SK-N-SH (cell line): ENCODE measurements at regions not wholly inside any gene's neighbourhood (a gene's known extent, or its start where the extent isn't known, plus 50 kb on each side); places are given as distances from the start of the nearest gene placed in this dataset.

Experiments used
- CTCF ChIA-PET: fragments of 300-600, 350-600 bp; formaldehyde crosslinking; extraction: SDS; loops from one replicate; lab custom pipeline; 2021; lab: Yijun Ruan, JAX
- POLR2A ChIA-PET: fragments of 350-600 bp; sonication (Branson Sonifier 250); formaldehyde crosslinking; extraction: SDS; loops from one replicate; lab custom pipeline; 2020; ENCODE audit warnings: antibody characterized with exemption, inconsistent platforms; lab: Yijun Ruan, JAX
- DNase-seq: peaks from one replicate; pipeline ENCODE4 v3.0.0; 2012
- H2AFZ ChIP-seq: fragments of 200-600 bp; sonication (generic); 2 replicates; pipeline ENCODE4 v1.8.1; 2016; ENCODE audit warnings: antibody characterized with exemption, mild to moderate bottlenecking, low read depth
- H3F3A ChIP-seq: fragments of 200-600 bp; sonication (generic); replicated peaks from 2 replicates; pipeline ENCODE3; 2016; ENCODE audit warnings: antibody characterized with exemption, mild to moderate bottlenecking; ENCODE audit not compliant: insufficient read depth
- H3K27ac ChIP-seq, 2 experiments: fragments of 200-500 bp in 1 of 2; fragments of 200-600 bp in 1 of 2; sonication (Bioruptor generic) in 1 of 2; sonication (generic), shearing (Covaris generic) in 1 of 2; 2 replicates each; pipeline versions ENCODE4 v1.5.1 to v1.6.1; 2014 to 2016; ENCODE audit warnings: low read depth in 2 of 2, inconsistent platforms in 1 of 2, low read length in 1 of 2, mild to moderate bottlenecking in 1 of 2, mixed read lengths in 1 of 2
- H3K27me3 ChIP-seq: fragments of 200-600 bp; sonication (generic), shearing (Covaris generic); 2 replicates; pipeline ENCODE4 v1.6.1; 2016; ENCODE audit warnings: mixed run types; ENCODE audit not compliant: insufficient read depth
- H3K36me3 ChIP-seq, 2 experiments: fragments of 200-500 bp in 1 of 2; fragments of 200-600 bp in 1 of 2; sonication (Bioruptor generic) in 1 of 2; sonication (generic) in 1 of 2; replicated peaks in 1 of 2; 2 replicates each; pipeline versions ENCODE3 to v1.5.1; 2014 to 2016; ENCODE audit warnings: low read length in 1 of 2, mild to moderate bottlenecking in 1 of 2; ENCODE audit not compliant: insufficient read depth in 2 of 2, control insufficient read depth in 1 of 2
- H3K4me1 ChIP-seq, 2 experiments: fragments of 200-500 bp in 1 of 2; fragments of 200-600 bp in 1 of 2; sonication (Bioruptor generic) in 1 of 2; sonication (generic), shearing (Covaris generic) in 1 of 2; 2 replicates each; pipeline versions ENCODE4 v1.5.1 to v1.6.1; 2014 to 2016; ENCODE audit warnings: low read depth in 1 of 2, low read length in 1 of 2, mixed run types in 1 of 2; ENCODE audit not compliant: insufficient read depth in 2 of 2, control insufficient read depth in 1 of 2
- H3K4me2 ChIP-seq: fragments of 200-600 bp; sonication (generic), shearing (Covaris generic); 2 replicates; pipeline ENCODE4 v1.6.1; 2017; ENCODE audit warnings: mixed run types
- H3K4me3 ChIP-seq, 2 experiments: fragments of 200-500 bp in 1 of 2; fragments of 200-600 bp in 1 of 2; sonication (Bioruptor generic) in 1 of 2; sonication (generic), shearing (Covaris generic) in 1 of 2; 2 replicates each; pipeline versions ENCODE4 v1.5.1 to v1.8.1; 2014 to 2016; ENCODE audit warnings: low read depth in 2 of 2, inconsistent platforms in 1 of 2, low read length in 1 of 2, mild to moderate bottlenecking in 1 of 2, mixed read lengths in 1 of 2, moderate library complexity in 1 of 2
- H3K79me2 ChIP-seq: fragments of 200-600 bp; sonication (generic); 2 replicates; pipeline ENCODE4 v1.8.1; 2017; ENCODE audit warnings: mild to moderate bottlenecking; ENCODE audit not compliant: insufficient read depth
- H3K9ac ChIP-seq: fragments of 200-600 bp; sonication (generic); 2 replicates; pipeline ENCODE4 v1.6.1; 2017; ENCODE audit warnings: mixed run types
- H3K9me2 ChIP-seq: fragments of 200-600 bp; sonication (generic); 2 replicates; pipeline ENCODE4 v1.6.1; 2017; ENCODE audit warnings: mixed run types
- H3K9me3 ChIP-seq: fragments of 200-600 bp; sonication (generic); 2 replicates; pipeline ENCODE4 v1.6.1; 2017; ENCODE audit warnings: mixed run types, mild to moderate bottlenecking, moderate library complexity
- H4K20me1 ChIP-seq: fragments of 200-600 bp; sonication (generic); 2 replicates; pipeline ENCODE4 v1.6.1; 2017; ENCODE audit warnings: mild to moderate bottlenecking, mixed run types; ENCODE audit not compliant: insufficient read depth
- ELF1 ChIP-seq: IDR thresholded peaks from 2 replicates; pipeline ENCODE4 v1.4.0; 2012
- EZH2phosphoT487 ChIP-seq: fragments of 200-600 bp; sonication (generic); IDR thresholded peaks from 2 replicates; pipeline ENCODE4 v1.6.1; 2017; ENCODE audit warnings: low read depth, mixed run types, mild to moderate bottlenecking, antibody characterized with exemption, moderate library complexity, borderline replicate concordance
- FOXJ3 ChIP-seq: sonication (generic); formaldehyde crosslinking; IDR thresholded peaks from 2 replicates; pipeline ENCODE4 v1.5.1; 2020; ENCODE audit warnings: mild to moderate bottlenecking, missing genetic modification reagents
- GABPA ChIP-seq: IDR thresholded peaks from 2 replicates; pipeline ENCODE4 v1.4.0; 2012; ENCODE audit warnings: low read depth, mild to moderate bottlenecking
- MAX ChIP-seq: IDR thresholded peaks from 2 replicates; pipeline ENCODE4 v1.4.0; 2012; ENCODE audit warnings: low read depth
- NFIC ChIP-seq: IDR thresholded peaks from 2 replicates; pipeline ENCODE4 v1.4.0; 2012; ENCODE audit warnings: borderline replicate concordance
- POLR2AphosphoS5 ChIP-seq: IDR thresholded peaks from 2 replicates; pipeline ENCODE4 v1.6.1; 2012; ENCODE audit warnings: low read depth, low read length
- RCOR1 ChIP-seq: fragments of 150-350 bp; IDR thresholded peaks from 2 replicates; pipeline ENCODE4 v1.6.1; 2017; ENCODE audit warnings: antibody characterized with exemption, low read length
- SMC3 ChIP-seq: IDR thresholded peaks from 2 replicates; pipeline ENCODE4 v1.6.1; 2012; ENCODE audit warnings: low read depth, low read length, improper control_type of control experiment
- TCF12 ChIP-seq: IDR thresholded peaks from 2 replicates; pipeline ENCODE4 v1.4.0; 2012
- TEAD4 ChIP-seq: IDR thresholded peaks from 2 replicates; pipeline ENCODE4 v1.4.0; 2012; ENCODE audit warnings: mild to moderate bottlenecking, borderline replicate concordance; ENCODE audit not compliant: insufficient read depth
- USF1 ChIP-seq: IDR thresholded peaks from 2 replicates; pipeline ENCODE4 v1.4.0; 2012; ENCODE audit warnings: low read depth, borderline replicate concordance
- ZBTB33 ChIP-seq: IDR thresholded peaks from 2 replicates; pipeline ENCODE4 v1.4.0; 2012; ENCODE audit warnings: low read depth, borderline replicate concordance
- WGBS: methylation state at CpG from one replicate; pipeline ENCODE4 v1.1.6; 2017; ENCODE audit warnings: low lambda C conversion rate; 5-methylcytosine and 5-hydroxymethylcytosine counted together
- TF ChIP-seq, protein P1 (sequence below): IDR thresholded peaks from 2 replicates; pipeline ENCODE4 v1.6.1; 2012; ENCODE audit warnings: mild to moderate bottlenecking, low read depth, low read length, moderate library complexity

DNA sequence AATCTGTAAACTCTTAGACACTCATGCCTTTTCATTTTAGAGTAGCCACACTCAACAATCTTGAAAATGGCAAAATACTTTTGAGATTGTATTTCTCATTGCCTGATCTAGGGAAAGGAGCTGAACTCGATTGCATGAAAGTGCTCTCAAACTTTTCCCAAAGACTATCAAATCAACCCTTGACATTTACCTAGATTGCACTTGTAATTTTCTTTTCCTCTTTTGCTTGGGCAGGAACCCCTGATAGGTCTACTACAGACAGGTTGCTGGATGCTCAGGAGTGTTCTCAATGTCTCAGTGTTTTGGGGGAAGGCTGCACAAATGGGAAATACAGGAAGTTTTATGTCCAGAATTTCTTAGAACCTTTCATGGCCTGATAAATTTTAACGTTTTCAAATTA, 468.0 kb upstream of the GJE1 start:
- no peaks in the 10 kb centered on the region for H3K36me3 ChIP-seq
- H3K4me1 ChIP-seq = no peaks in the 10 kb centered on the region
- no peak overlapping the region for H3K27ac ChIP-seq
- POLR2A ChIA-PET = no interaction called here
- DNase-seq = no peak
- no peaks in the 10 kb centered on the region for H3K9me2 ChIP-seq
- H3F3A ChIP-seq = no peaks in the 10 kb centered on the region
- H3K4me3 ChIP-seq = no peak overlapping the region
- H2AFZ ChIP-seq = no peak overlapping the region
- 15% methylated on average over 2 of the region's 2 CpGs for WGBS
- no peak overlapping the region for H3K4me2 ChIP-seq
- H3K27me3 ChIP-seq = no peaks in the 10 kb centered on the region
- H3K9ac ChIP-seq = no peak overlapping the region
- CTCF ChIA-PET = no interaction called here
- H3K9me3 ChIP-seq = no peaks in the 10 kb centered on the region
- no peaks in the 10 kb centered on the region for H3K79me2 ChIP-seq
- TF ChIP-seq TEAD4 = no peak
- TF ChIP-seq POLR2AphosphoS5 = no peak
- no peak for TF ChIP-seq TCF12
- no peak for TF ChIP-seq GABPA
- no peak for TF ChIP-seq ZBTB33
- TF ChIP-seq, protein P1, sequence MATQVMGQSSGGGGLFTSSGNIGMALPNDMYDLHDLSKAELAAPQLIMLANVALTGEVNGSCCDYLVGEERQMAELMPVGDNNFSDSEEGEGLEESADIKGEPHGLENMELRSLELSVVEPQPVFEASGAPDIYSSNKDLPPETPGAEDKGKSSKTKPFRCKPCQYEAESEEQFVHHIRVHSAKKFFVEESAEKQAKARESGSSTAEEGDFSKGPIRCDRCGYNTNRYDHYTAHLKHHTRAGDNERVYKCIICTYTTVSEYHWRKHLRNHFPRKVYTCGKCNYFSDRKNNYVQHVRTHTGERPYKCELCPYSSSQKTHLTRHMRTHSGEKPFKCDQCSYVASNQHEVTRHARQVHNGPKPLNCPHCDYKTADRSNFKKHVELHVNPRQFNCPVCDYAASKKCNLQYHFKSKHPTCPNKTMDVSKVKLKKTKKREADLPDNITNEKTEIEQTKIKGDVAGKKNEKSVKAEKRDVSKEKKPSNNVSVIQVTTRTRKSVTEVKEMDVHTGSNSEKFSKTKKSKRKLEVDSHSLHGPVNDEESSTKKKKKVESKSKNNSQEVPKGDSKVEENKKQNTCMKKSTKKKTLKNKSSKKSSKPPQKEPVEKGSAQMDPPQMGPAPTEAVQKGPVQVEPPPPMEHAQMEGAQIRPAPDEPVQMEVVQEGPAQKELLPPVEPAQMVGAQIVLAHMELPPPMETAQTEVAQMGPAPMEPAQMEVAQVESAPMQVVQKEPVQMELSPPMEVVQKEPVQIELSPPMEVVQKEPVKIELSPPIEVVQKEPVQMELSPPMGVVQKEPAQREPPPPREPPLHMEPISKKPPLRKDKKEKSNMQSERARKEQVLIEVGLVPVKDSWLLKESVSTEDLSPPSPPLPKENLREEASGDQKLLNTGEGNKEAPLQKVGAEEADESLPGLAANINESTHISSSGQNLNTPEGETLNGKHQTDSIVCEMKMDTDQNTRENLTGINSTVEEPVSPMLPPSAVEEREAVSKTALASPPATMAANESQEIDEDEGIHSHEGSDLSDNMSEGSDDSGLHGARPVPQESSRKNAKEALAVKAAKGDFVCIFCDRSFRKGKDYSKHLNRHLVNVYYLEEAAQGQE = no peak
- no peak for TF ChIP-seq NFIC
- TF ChIP-seq MAX = no peak
- TF ChIP-seq SMC3 = no peak
- TF ChIP-seq EZH2phosphoT487 = no peak
- TF ChIP-seq ELF1 = no peak
- TF ChIP-seq RCOR1 = no peak
- TF ChIP-seq USF1 = no peak
- TF ChIP-seq FOXJ3 (CRISPR knock-in tag) = no peak
- H4K20me1 ChIP-seq = no peaks in the 10 kb centered on the region
